Endothelial cell (in vitro differentiated cells): ENCODE measurements at regions not wholly inside any gene's neighbourhood (a gene's known extent, or its start where the extent isn't known, plus 50 kb on each side); places are given as distances from the start of the nearest gene placed in this dataset.

Experiments used
- DNase-seq: peaks from one replicate; pipeline ENCODE4 v3.0.0; 2021; ENCODE audit warnings: low spot score
- H3K27ac Mint-ChIP-seq: one replicate; pipeline ENCODE4 v1.8.0; 2021; ENCODE audit warnings: mixed read lengths, inconsistent platforms; ENCODE audit not compliant: unreplicated experiment
- H3K27me3 Mint-ChIP-seq: one replicate; pipeline ENCODE4 v1.8.0; 2021; ENCODE audit warnings: mild to moderate bottlenecking, moderate library complexity, mixed read lengths, inconsistent platforms; ENCODE audit not compliant: unreplicated experiment
- H3K36me3 Mint-ChIP-seq: one replicate; pipeline ENCODE4 v1.8.0; 2021; ENCODE audit warnings: mild to moderate bottlenecking, low read depth, mixed read lengths, inconsistent platforms; ENCODE audit not compliant: unreplicated experiment
- H3K4me1 Mint-ChIP-seq: one replicate; pipeline ENCODE4 v1.8.0; 2021; ENCODE audit warnings: mild to moderate bottlenecking, mixed read lengths, inconsistent platforms; ENCODE audit not compliant: unreplicated experiment
- H3K4me3 Mint-ChIP-seq: one replicate; pipeline ENCODE4 v1.8.0; 2021; ENCODE audit warnings: mild to moderate bottlenecking, mixed read lengths, inconsistent platforms; ENCODE audit not compliant: unreplicated experiment
- H3K9me3 Mint-ChIP-seq: one replicate; pipeline ENCODE4 v1.8.0; 2021; ENCODE audit warnings: mixed read lengths, inconsistent platforms; ENCODE audit not compliant: unreplicated experiment
- CTCF ChIP-seq: fragments of 200-600 bp; sonication (generic); IDR thresholded peaks from one replicate; pipeline ENCODE4 v1.5.0; 2021; ENCODE audit warnings: antibody characterized with exemption; ENCODE audit not compliant: unreplicated experiment

GRCh38 chr10:7475046-7475911, 64.4 kb upstream of the SFMBT2 start:
- Mint-ChIP-seq H3K36me3 (no peaks in the 10 kb centered on the region), H3K4me3 (peak overlapping the region; percentile 63), H3K27ac (peak overlapping the region; percentile 90), H3K9me3 (no peaks in the 10 kb centered on the region), H3K4me1 (peaks cover 20% of the 10 kb centered on the region), H3K27me3 (peaks cover 3% of the 10 kb centered on the region)
- peak; percentile 60 for DNase-seq
- TF ChIP-seq CTCF = no peak

GRCh38 chr10:7474388-7474787, 63.6 kb upstream of the SFMBT2 start:
- Mint-ChIP-seq H3K27me3 (peaks cover 3% of the 10 kb centered on the region), H3K36me3 (no peaks in the 10 kb centered on the region), H3K9me3 (no peaks in the 10 kb centered on the region), H3K27ac (no peak overlapping the region), H3K4me1 (peaks cover 14% of the 10 kb centered on the region), H3K4me3 (no peak overlapping the region)
- TF ChIP-seq CTCF = no peak
- no peak for DNase-seq

- no peak for DNase-seq
- Mint-ChIP-seq H3K36me3 (no peaks in the 10 kb centered on the region), H3K9me3 (no peaks in the 10 kb centered on the region), H3K4me1 (peaks cover 14% of the 10 kb centered on the region), H3K4me3 (no peak overlapping the region), H3K27me3 (peaks cover 3% of the 10 kb centered on the region), H3K27ac (no peak overlapping the region)
- TF ChIP-seq CTCF = no peak
These were observed 62.6 kb upstream of the SFMBT2 start for GRCh38 chr10:7473474-7473873.

DNA sequence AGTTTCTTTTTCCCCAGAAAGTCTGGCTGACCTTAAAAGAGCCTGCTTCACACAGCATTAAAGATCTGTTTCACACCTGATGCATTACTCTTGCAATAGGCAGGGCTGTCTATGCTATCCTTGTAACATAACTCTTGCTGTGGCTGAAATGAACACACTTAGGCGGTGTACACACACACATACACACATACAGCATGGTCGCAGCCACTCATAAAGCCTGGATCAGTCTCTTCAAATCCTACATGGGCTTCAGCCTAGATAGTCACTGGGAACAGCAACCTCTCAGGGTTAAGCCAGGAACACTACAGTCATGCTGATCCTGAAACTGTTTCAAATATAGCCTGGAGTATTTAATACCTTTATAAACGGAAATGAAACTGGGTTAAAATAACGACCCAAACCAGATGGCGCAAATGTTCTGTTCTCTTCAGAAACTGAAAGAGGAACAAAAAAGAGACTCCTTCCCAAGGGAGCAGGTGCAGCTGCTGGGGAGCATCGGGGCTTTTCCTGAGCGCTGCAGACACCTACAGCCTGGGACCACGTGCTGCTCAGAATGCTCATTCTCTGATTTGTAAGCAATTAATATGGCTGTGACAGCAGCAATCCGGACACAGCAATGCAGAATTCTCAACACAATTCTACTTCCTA, 61.0 kb upstream of the SFMBT2 start:
- peaks cover 14% of the 10 kb centered on the region for H3K4me1 Mint-ChIP-seq
- no peaks in the 10 kb centered on the region for H3K36me3 Mint-ChIP-seq
- DNase-seq = no peak
- no peaks in the 10 kb centered on the region for H3K9me3 Mint-ChIP-seq
- no peak for TF ChIP-seq CTCF
- no peak overlapping the region for H3K27ac Mint-ChIP-seq
- no peak overlapping the region for H3K4me3 Mint-ChIP-seq
- peaks cover 3% of the 10 kb centered on the region for H3K27me3 Mint-ChIP-seq

DNA sequence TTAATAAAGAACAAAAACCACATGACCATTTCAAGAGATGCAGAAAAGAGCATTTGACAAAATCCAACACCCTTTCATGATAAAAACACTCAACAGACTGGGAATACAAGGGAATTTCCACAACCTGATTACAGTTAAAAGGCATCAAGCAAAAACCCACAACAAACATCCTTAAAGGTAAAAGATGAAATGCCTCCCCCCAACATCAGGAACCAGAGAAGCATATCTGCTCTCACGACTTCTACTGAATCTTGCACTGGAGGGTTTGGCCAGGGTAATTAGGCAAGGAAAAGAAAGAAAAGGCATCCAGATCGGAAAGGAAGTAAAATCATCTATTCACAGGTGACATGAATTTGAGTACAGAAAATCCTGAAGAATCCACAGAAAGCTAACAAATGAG, 59.5 kb upstream of the SFMBT2 start:
- Mint-ChIP-seq H3K4me1 (peaks cover 5% of the 10 kb centered on the region), H3K27me3 (no peaks in the 10 kb centered on the region), H3K36me3 (no peaks in the 10 kb centered on the region), H3K27ac (no peak overlapping the region), H3K9me3 (no peaks in the 10 kb centered on the region), H3K4me3 (no peak overlapping the region)
- TF ChIP-seq CTCF = no peak
- no peak for DNase-seq
